ENCODE measurements at regions not wholly inside any gene's neighbourhood (a gene's known extent, or its start where the extent isn't known, plus 50 kb on each side); places are given as distances from the start of the nearest gene placed in this dataset.
"Not testable (repeated sequence)": the region's sequence is repeated elsewhere in the genome, so short reads cannot be mapped to it uniquely, and the experiment has no call there.

DNA sequence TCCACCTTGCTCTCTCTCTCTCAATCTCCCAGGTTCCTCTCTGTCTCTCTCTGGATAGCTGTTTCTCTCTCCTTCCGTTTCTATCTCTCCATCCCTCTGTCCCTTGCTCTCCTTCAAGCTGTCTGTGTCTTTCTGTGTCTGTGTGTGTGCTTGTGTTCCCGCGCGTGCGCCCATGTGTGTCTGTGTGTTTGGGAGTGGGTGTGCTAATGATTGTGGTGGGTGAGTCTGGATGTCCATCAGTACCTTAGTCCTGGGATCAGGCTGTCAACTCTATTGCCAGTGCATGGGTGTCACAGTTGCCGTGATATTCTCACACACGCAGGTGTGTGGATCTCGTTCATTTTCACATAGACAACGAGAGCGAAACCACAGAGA is 1380.6 kb upstream of the DEFB115 start:
- H3K4me1 ChIP-seq = no peaks in the 10 kb centered on the region
- no peak overlapping the region for H3K4me3 ChIP-seq
- H3K27me3 ChIP-seq (ENCODE audit: low read depth) = no peaks in the 10 kb centered on the region
- intact Hi-C loops (cut with DNase I) = no loop called here
- no peaks in the 10 kb centered on the region for H3K36me3 ChIP-seq
- H3K27ac ChIP-seq = no peak overlapping the region
- TF ChIP-seq, protein P1, sequence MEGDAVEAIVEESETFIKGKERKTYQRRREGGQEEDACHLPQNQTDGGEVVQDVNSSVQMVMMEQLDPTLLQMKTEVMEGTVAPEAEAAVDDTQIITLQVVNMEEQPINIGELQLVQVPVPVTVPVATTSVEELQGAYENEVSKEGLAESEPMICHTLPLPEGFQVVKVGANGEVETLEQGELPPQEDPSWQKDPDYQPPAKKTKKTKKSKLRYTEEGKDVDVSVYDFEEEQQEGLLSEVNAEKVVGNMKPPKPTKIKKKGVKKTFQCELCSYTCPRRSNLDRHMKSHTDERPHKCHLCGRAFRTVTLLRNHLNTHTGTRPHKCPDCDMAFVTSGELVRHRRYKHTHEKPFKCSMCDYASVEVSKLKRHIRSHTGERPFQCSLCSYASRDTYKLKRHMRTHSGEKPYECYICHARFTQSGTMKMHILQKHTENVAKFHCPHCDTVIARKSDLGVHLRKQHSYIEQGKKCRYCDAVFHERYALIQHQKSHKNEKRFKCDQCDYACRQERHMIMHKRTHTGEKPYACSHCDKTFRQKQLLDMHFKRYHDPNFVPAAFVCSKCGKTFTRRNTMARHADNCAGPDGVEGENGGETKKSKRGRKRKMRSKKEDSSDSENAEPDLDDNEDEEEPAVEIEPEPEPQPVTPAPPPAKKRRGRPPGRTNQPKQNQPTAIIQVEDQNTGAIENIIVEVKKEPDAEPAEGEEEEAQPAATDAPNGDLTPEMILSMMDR (IDR thresholded peaks at IDR 0.05) = no peak
- H3K9me3 ChIP-seq = peaks cover 8% of the 10 kb centered on the region
- DNase-seq = peak; percentile 48
- no peak for ATAC-seq

DNA sequence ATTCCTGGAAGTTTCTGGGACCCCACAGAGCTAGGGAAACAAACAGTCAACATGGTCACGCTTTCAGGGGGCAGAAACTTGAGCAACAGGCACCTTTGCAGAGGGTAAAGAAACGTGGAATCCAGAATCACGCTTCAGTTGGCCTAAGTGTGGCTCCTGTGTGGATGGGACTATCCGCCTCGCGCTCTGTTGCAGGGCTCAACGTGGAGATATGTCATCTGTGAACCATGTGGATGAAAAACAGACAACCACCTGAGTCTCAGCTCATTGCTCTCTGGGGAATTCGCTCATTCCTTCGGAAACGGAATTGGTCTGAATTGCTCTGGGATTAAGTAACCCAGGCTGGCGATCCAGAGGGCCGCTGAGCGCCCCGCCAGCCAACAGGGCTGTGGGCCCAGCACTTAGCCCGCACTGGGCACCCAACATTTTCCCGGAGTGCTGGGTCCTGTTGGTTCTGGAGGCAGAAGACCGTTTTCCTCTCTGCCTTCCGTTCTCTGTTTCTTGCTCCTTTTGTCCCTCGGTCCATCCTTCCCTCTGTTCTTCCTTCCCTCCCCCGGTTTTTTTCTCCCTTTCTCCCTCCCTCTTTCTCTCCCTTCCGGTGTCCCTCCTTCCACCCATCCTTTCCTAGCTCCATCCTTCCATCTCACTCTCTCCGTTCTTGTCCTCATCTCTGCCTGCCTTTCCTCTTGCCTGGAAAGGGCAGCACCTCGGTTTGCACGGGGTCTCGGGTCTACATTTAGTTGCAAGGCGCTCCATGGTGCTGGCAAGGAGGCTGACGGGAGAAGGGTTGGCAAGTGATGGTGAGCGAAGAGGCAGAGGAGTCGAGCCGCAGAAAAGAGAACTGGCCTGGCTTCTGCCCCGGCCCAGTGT is 1379.8 kb upstream of the DEFB115 start:
- ATAC-seq; H3K27ac ChIP-seq; H3K9me3 ChIP-seq; intact Hi-C loops (cut with DNase I); H3K27me3 ChIP-seq (ENCODE audit: low read depth); H3K36me3 ChIP-seq; H3K4me1 ChIP-seq; H3K4me3 ChIP-seq: not testable (repeated sequence)
- DNase-seq = peak; percentile 46

DNA sequence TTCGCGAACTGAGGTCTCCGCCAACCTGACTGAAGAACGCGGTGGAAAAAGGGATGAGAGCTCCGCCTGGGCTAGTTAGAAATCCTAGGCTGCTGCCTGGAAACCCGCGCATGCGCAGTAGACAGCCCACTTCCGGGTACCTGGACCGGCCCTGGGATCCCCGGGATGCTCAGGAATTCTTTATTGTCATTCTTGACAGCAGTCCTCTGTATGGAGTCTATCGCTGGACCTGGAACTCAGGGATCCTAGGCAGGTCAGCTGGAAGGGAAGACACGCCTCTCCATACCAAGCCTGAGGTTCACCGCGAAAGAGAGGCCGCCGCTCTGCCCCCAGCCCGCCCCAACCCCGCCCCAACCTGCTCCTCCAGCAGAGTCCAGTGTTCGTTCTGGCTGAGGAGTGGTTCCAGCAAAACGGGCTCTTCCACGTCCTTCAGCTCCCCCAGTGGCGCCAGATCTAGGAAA is 1379.2 kb upstream of the DEFB115 start:
- peak; percentile 61 for DNase-seq
- Histone ChIP-seq H3K27ac (no peak overlapping the region), H3K9me3 (peaks cover 8% of the 10 kb centered on the region), H3K36me3 (no peaks in the 10 kb centered on the region), H3K27me3 (ENCODE audit: low read depth) (no peaks in the 10 kb centered on the region), H3K4me1 (no peaks in the 10 kb centered on the region), H3K4me3 (no peak overlapping the region)
- intact Hi-C loops (cut with DNase I) = no loop called here
- peak; percentile 67 for ATAC-seq
- TF ChIP-seq, protein P1 (IDR thresholded peaks at IDR 0.05) = no peak

DNA sequence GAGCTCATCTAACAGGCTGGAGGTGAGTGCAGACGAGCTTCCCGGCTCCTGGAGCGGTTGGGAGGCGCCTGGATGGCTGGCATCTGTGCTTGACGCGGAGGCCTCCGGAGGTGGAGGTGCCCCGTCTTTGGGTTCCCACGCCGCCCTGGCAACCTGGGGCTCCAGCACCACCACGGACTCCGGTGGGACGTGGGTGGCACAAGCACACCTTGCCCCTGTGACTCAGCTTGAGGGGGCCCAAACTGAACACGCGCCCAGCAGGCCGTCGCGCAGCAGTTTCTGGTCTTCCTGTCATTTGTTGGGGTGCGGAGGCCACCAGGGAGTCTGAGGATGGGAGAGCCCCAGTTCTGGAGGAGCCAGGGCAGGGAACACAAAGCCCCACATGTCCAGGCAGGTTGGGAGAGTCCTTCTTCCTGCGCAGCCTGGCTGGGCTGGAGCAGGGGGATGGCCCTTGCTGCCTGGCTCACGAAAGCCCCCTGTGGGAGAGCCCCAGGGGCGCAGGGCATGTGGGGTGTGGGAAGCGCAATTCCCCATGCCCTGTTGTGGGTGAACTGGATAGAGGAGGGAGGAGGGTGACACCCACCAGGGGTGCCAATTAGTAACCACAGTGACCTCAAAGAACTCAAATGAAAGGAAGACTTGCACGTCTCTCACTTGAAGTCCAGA is 1378.6 kb upstream of the DEFB115 start:
- intact Hi-C loops (cut with DNase I) = no loop called here
- H3K36me3 ChIP-seq = no peaks in the 10 kb centered on the region
- H3K9me3 ChIP-seq = peaks cover 8% of the 10 kb centered on the region
- H3K27me3 ChIP-seq (ENCODE audit: low read depth) = no peaks in the 10 kb centered on the region
- peak; percentile 53 for DNase-seq
- ATAC-seq = peak; percentile 57 to 64
- H3K4me1 ChIP-seq = no peaks in the 10 kb centered on the region
- H3K27ac ChIP-seq = no peak overlapping the region
- H3K4me3 ChIP-seq = no peak overlapping the region
- TF ChIP-seq, protein P1 (IDR thresholded peaks at IDR 0.05) = no peak

DNA sequence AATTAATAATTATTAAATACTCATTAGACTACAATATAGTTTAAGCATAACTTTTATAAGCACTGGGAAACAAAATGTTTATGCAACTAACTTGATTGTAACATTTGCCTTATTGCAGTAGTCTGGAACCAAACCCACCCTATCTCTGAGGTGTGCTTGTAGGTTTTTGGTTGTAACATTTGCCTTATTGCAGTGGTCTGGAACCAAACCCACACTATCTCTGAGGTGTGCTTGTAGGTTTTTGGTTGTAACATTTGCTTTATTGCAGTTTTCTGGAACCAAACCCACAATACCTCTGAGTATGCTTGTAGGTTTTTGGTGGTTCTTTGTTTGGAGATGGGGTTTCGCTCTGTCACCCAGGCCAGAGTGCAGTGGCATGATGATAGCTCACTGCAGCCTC is 1376.4 kb upstream of the DEFB115 start:
- H3K9me3 ChIP-seq; H3K36me3 ChIP-seq; H3K27ac ChIP-seq; DNase-seq; H3K27me3 ChIP-seq (ENCODE audit: low read depth); H3K4me1 ChIP-seq; H3K4me3 ChIP-seq; intact Hi-C loops (cut with DNase I); ATAC-seq: not testable (repeated sequence)

DNA sequence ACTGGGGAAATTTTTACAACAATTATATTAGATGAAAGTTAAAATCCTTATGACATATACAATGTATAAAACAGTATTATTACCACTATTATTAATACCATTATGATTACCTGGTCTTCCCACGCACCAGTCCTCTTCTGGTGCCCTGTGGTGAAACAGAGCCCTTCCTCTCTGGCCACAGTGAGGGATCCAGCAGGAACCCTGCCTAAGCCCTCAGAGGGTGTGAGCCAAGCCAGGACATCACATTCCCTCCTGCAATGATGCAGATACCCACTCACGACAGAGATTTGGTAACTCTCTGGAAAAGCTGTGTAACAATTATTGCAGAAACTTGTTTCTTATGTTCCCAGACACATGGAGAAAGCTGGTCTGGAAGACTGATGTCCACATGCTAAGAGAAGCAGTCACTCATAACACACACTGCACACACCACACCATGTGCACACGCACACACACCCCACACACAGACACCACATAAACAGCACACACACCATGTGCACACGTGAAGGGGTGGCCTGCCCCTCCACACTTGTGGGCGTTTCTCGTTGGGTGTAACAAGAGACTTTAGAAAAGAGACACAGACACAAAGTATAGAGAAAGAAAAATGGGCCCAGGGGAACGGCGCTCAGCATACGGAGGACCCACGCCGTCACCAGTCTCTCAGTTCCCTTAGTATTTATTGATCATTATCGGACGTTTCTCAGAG is 1373.8 kb upstream of the DEFB115 start:
- peak; percentile 36 to 66 for ATAC-seq
- H3K36me3 ChIP-seq; DNase-seq; H3K27ac ChIP-seq; H3K27me3 ChIP-seq (ENCODE audit: low read depth); intact Hi-C loops (cut with DNase I); H3K4me1 ChIP-seq; H3K4me3 ChIP-seq: not testable (repeated sequence)
- H3K9me3 ChIP-seq = peaks cover 12% of the 10 kb centered on the region

DNA sequence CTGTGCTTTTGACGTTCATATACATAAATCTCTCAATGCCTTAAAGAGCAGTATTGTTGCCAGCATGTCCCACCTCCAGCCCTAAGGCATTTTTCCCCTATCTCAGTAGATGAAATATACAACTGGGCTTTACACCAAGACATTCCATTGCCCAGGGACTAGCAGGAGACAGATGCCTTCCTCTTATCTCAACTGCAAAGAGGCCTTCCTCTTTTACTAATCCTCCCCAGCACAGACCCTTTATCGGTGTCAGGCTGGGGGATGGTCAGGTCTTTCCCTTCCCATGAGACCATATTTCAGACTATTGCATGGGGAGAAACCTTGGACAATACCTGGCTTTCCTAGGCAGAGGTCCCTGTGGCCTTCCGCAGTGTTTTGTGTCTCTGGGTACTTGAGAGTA is 1373.1 kb upstream of the DEFB115 start:
- ATAC-seq; DNase-seq; intact Hi-C loops (cut with DNase I): not testable (repeated sequence)

DNA sequence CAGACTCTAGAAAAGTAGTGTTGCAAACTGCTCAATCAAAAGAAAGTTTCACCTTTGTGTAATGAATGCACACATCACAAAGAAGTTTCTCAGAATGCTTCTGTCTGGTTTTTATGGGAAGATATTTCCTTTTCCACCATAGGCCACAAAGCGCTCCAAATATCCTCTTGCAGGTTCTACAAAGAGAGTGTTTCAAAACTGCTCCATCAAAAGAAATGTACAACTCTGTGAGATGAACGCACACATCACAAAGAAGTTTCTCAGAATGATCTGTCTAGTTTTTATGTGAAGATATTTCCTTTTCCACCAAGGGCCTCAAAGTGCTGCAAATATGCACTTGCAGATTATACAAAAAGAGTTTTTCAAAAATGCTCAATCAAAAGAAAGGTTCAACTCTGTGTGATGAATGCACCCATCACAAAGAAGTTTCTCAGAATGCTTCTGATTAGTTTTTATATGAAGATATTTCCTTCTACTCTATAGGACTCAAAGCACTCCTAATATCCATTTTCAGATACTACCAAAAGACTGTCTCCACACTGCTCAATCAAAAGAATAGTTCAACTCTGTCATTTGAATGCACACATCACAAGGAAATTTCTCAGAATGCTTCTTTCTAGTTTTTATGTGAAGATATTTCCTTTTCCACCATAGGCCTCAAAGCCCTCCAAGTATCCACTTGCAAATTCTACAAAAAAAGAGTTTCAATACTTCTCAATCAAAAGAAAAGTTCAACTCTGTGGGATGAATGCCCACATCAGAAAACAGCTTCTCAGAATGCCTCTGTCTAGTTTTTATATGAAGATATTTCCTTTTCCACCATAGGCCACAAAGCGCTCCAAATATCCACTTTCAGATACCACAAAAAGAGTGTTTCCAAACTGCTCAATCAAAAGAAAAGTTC is 1371.9 kb upstream of the DEFB115 start:
- H3K4me3 ChIP-seq; H3K9me3 ChIP-seq; H3K36me3 ChIP-seq; H3K27ac ChIP-seq; DNase-seq; H3K27me3 ChIP-seq (ENCODE audit: low read depth); intact Hi-C loops (cut with DNase I); H3K4me1 ChIP-seq: not testable (repeated sequence)
- ATAC-seq = peak; percentile 58 to 65

More for the DNA sequence above, 1373.1 kb upstream of the DEFB115 start:
- not testable (repeated sequence) for H3K9me3 ChIP-seq; H3K4me3 ChIP-seq; H3K36me3 ChIP-seq; H3K4me1 ChIP-seq; H3K27ac ChIP-seq; H3K27me3 ChIP-seq (ENCODE audit: low read depth)

DNA sequence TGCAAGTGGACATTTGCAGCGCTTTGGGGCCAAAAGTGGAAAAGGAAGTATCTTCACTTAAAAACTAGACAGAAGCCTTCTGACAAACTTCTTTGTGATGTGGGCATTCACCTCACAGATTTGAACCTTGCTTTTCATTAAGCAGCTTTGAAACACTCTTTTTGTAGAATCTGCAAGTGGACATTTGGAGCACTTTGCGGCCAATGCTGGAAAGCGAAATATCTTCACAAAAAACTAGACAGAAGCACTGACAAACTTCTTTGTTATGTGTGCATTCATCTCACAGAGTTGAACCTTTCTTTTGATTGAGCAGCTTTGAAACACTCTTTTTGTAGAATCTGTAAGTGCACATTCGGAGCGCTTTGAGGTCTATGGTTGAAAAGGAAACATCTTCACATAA is 1365.9 kb upstream of the DEFB115 start:
- H3K36me3 ChIP-seq; H3K4me3 ChIP-seq; DNase-seq; ATAC-seq; H3K27ac ChIP-seq; H3K9me3 ChIP-seq; H3K4me1 ChIP-seq; H3K27me3 ChIP-seq (ENCODE audit: low read depth); intact Hi-C loops (cut with DNase I): not testable (repeated sequence)

Measured in lower lobe of right lung (tissue), 2 donors.